ENCODE measurements at regions not wholly inside any gene's neighbourhood (a gene's known extent, or its start where the extent isn't known, plus 50 kb on each side); places are given as distances from the start of the nearest gene placed in this dataset.

- H3K9ac ChIP-seq (ENCODE audit: low read length): no peak overlapping the region
- peaks cover 7% of the 10 kb centered on the region for H3K9me3 ChIP-seq (ENCODE audit: low read length)
- TF ChIP-seq EP300 (conservative IDR thresholded peaks at IDR 0.05; ENCODE audit: poor library complexity, severe bottlenecking): no peak
- TF ChIP-seq RAD21 (conservative IDR thresholded peaks at IDR 0.05): no peak
- TF ChIP-seq SMC3 (conservative IDR thresholded peaks at IDR 0.05; ENCODE audit: poor library complexity): no peak
- TF ChIP-seq EZH2 (IDR thresholded peaks at IDR 0.05; ENCODE audit: borderline replicate concordance, insufficient read depth, low read length, poor library complexity, severe bottlenecking): no peak
- no peak for TF ChIP-seq CTCF (IDR thresholded peaks at IDR 0.05; ENCODE audit: poor library complexity, severe bottlenecking)
- TF ChIP-seq MXI1 (conservative IDR thresholded peaks at IDR 0.05; ENCODE audit: poor library complexity, severe bottlenecking): no peak
- no peak for TF ChIP-seq REST (IDR thresholded peaks at IDR 0.05; ENCODE audit: borderline replicate concordance)
- no peak for TF ChIP-seq TAF1 (IDR thresholded peaks at IDR 0.05; ENCODE audit: low read depth)
- no peak for TF ChIP-seq POLR2AphosphoS5 (IDR thresholded peaks at IDR 0.05)
- H3K36me3 ChIP-seq (ENCODE audit: insufficient read depth, low read length): no peaks in the 10 kb centered on the region
- H3K27ac ChIP-seq (ENCODE audit: low read length): no peak overlapping the region
- no peaks in the 10 kb centered on the region for H3K27me3 ChIP-seq (ENCODE audit: insufficient read depth, low read depth, low read length)
- no peaks in the 10 kb centered on the region for H3F3A ChIP-seq (ENCODE audit: insufficient read depth, low read length, poor library complexity, severe bottlenecking)
- no peaks in the 10 kb centered on the region for H4K20me1 ChIP-seq (ENCODE audit: insufficient read depth)
- no peaks in the 10 kb centered on the region for H3K79me2 ChIP-seq (replicated peaks; ENCODE audit: insufficient read depth, low read length)
- H2AFZ ChIP-seq (ENCODE audit: low read depth, low read length): no peak overlapping the region
- no peaks in the 10 kb centered on the region for H3K9me2 ChIP-seq (ENCODE audit: insufficient read depth, low read length)
- H3K4me2 ChIP-seq (ENCODE audit: low read length): no peak overlapping the region
- no peak overlapping the region for H3K4me3 ChIP-seq (ENCODE audit: low read length)
These were observed 106.4 kb downstream of the RHOU start for GRCh38 chr1:228841632-228842031.

- H2AFZ ChIP-seq (ENCODE audit: low read depth, low read length): no peak overlapping the region
- no peaks in the 10 kb centered on the region for H3F3A ChIP-seq (ENCODE audit: insufficient read depth, low read length, poor library complexity, severe bottlenecking)
- no peak overlapping the region for H3K9ac ChIP-seq (ENCODE audit: low read length)
- H3K4me2 ChIP-seq (ENCODE audit: low read length): no peak overlapping the region
- no peak for TF ChIP-seq EZH2 (IDR thresholded peaks at IDR 0.05; ENCODE audit: borderline replicate concordance, insufficient read depth, low read length, poor library complexity, severe bottlenecking)
- TF ChIP-seq REST (IDR thresholded peaks at IDR 0.05; ENCODE audit: borderline replicate concordance): no peak
- TF ChIP-seq MXI1 (conservative IDR thresholded peaks at IDR 0.05; ENCODE audit: poor library complexity, severe bottlenecking): no peak
- no peak for TF ChIP-seq TAF1 (IDR thresholded peaks at IDR 0.05; ENCODE audit: low read depth)
- TF ChIP-seq RAD21 (conservative IDR thresholded peaks at IDR 0.05): no peak
- no peak for TF ChIP-seq EP300 (conservative IDR thresholded peaks at IDR 0.05; ENCODE audit: poor library complexity, severe bottlenecking)
- TF ChIP-seq POLR2AphosphoS5 (IDR thresholded peaks at IDR 0.05): no peak
- no peak for TF ChIP-seq CTCF (IDR thresholded peaks at IDR 0.05; ENCODE audit: poor library complexity, severe bottlenecking)
- TF ChIP-seq SMC3 (conservative IDR thresholded peaks at IDR 0.05; ENCODE audit: poor library complexity): no peak
- no peaks in the 10 kb centered on the region for H3K79me2 ChIP-seq (replicated peaks; ENCODE audit: insufficient read depth, low read length)
- peaks cover 7% of the 10 kb centered on the region for H3K9me3 ChIP-seq (ENCODE audit: low read length)
- H3K9me2 ChIP-seq (ENCODE audit: insufficient read depth, low read length): no peaks in the 10 kb centered on the region
- no peaks in the 10 kb centered on the region for H3K27me3 ChIP-seq (ENCODE audit: insufficient read depth, low read depth, low read length)
- no peak overlapping the region for H3K4me3 ChIP-seq (ENCODE audit: low read length)
- H3K27ac ChIP-seq (ENCODE audit: low read length): no peak overlapping the region
- no peaks in the 10 kb centered on the region for H4K20me1 ChIP-seq (ENCODE audit: insufficient read depth)
- H3K36me3 ChIP-seq (ENCODE audit: insufficient read depth, low read length): no peaks in the 10 kb centered on the region
These were observed 107.0 kb downstream of the RHOU start for GRCh38 chr1:228842094-228842775.
